ENCODE measurements at regions not wholly inside any gene's neighbourhood (a gene's known extent, or its start where the extent isn't known, plus 50 kb on each side); places are given as distances from the start of the nearest gene placed in this dataset.

- TF ChIP-seq GLIS3 (CRISPR knock-in tag; IDR thresholded peaks at IDR 0.05) (no peak), ZC3H10 (CRISPR knock-in tag; IDR thresholded peaks at IDR 0.05) (no peak), PATZ1 (CRISPR knock-in tag; IDR thresholded peaks at IDR 0.05; ENCODE audit: borderline replicate concordance) (no peak), ZFP30 (CRISPR knock-in tag; IDR thresholded peaks at IDR 0.05) (no peak), TOX (CRISPR knock-in tag; IDR thresholded peaks at IDR 0.05; ENCODE audit: borderline replicate concordance) (no peak), OSR1 (CRISPR knock-in tag; IDR thresholded peaks at IDR 0.05) (no peak), TCF4 (CRISPR knock-in tag; IDR thresholded peaks at IDR 0.05; ENCODE audit: borderline replicate concordance) (no peak), CSDC2 (CRISPR knock-in tag; IDR thresholded peaks at IDR 0.05) (no peak), ZNF70 (CRISPR knock-in tag; IDR thresholded peaks at IDR 0.05) (no peak), TSHZ2 (CRISPR knock-in tag; IDR thresholded peaks at IDR 0.05) (no peak), POU6F1 (CRISPR knock-in tag; IDR thresholded peaks at IDR 0.05; ENCODE audit: borderline replicate concordance, low read depth) (no peak), ZNF8 (CRISPR knock-in tag; IDR thresholded peaks at IDR 0.05) (no peak), BACH2 (CRISPR knock-in tag; IDR thresholded peaks at IDR 0.05; ENCODE audit: borderline replicate concordance) (no peak)
- ATAC-seq = no peak
Observed at GRCh38 chr6:98547151-98547550, 287.2 kb upstream of the POU3F2 start.

- no peak for TF ChIP-seq ZNF8 (CRISPR knock-in tag; IDR thresholded peaks at IDR 0.05)
- TF ChIP-seq TCF4 (CRISPR knock-in tag; IDR thresholded peaks at IDR 0.05; ENCODE audit: borderline replicate concordance) = peak; percentile 44; the same call in 1 of the 2 replicates
- no peak for TF ChIP-seq ISL1 (CRISPR knock-in tag; IDR thresholded peaks at IDR 0.05)
- TF ChIP-seq ZNF70 (CRISPR knock-in tag; IDR thresholded peaks at IDR 0.05) = no peak
- no peak for TF ChIP-seq ZC3H10 (CRISPR knock-in tag; IDR thresholded peaks at IDR 0.05)
- no peak for TF ChIP-seq ZFP30 (CRISPR knock-in tag; IDR thresholded peaks at IDR 0.05)
- no peak for TF ChIP-seq ESRRG (CRISPR knock-in tag; IDR thresholded peaks at IDR 0.05)
- no peak for TF ChIP-seq ARNTL (CRISPR knock-in tag; IDR thresholded peaks at IDR 0.05; ENCODE audit: borderline replicate concordance, low read depth)
- no peak for TF ChIP-seq OSR1 (CRISPR knock-in tag; IDR thresholded peaks at IDR 0.05)
- TF ChIP-seq RARB (CRISPR knock-in tag; IDR thresholded peaks at IDR 0.05) = no peak
- TF ChIP-seq SNAI2 (CRISPR knock-in tag; IDR thresholded peaks at IDR 0.05) = no peak
- TF ChIP-seq TSHZ2 (CRISPR knock-in tag; IDR thresholded peaks at IDR 0.05) = peak; percentile 67; the same call in 1 of the 2 replicates
- no peak for TF ChIP-seq ZFP3 (CRISPR knock-in tag; IDR thresholded peaks at IDR 0.05)
Observed at GRCh38 chr6:98547634-98548033, 286.7 kb upstream of the POU3F2 start.

GRCh38 chr6:98548301-98548700, 286.1 kb upstream of the POU3F2 start:
- no peak for ATAC-seq
- no peak for TF ChIP-seq POU6F1 (CRISPR knock-in tag; IDR thresholded peaks at IDR 0.05; ENCODE audit: borderline replicate concordance, low read depth)
- no peak for TF ChIP-seq SNAI2 (CRISPR knock-in tag; IDR thresholded peaks at IDR 0.05)
- TF ChIP-seq BACH2 (CRISPR knock-in tag; IDR thresholded peaks at IDR 0.05; ENCODE audit: borderline replicate concordance) = no peak
- no peak for TF ChIP-seq ISL1 (CRISPR knock-in tag; IDR thresholded peaks at IDR 0.05)
- TF ChIP-seq CSDC2 (CRISPR knock-in tag; IDR thresholded peaks at IDR 0.05) = no peak
- TF ChIP-seq ZFP3 (CRISPR knock-in tag; IDR thresholded peaks at IDR 0.05) = no peak
- no peak for TF ChIP-seq PPARA (CRISPR knock-in tag; IDR thresholded peaks at IDR 0.05; ENCODE audit: borderline replicate concordance)
- no peak for TF ChIP-seq ARNTL (CRISPR knock-in tag; IDR thresholded peaks at IDR 0.05; ENCODE audit: borderline replicate concordance, low read depth)
- TF ChIP-seq TCF4 (CRISPR knock-in tag; IDR thresholded peaks at IDR 0.05; ENCODE audit: borderline replicate concordance) = no peak
- TF ChIP-seq PATZ1 (CRISPR knock-in tag; IDR thresholded peaks at IDR 0.05; ENCODE audit: borderline replicate concordance) = no peak
- no peak for TF ChIP-seq ZNF70 (CRISPR knock-in tag; IDR thresholded peaks at IDR 0.05)
- no peak for TF ChIP-seq ZFP30 (CRISPR knock-in tag; IDR thresholded peaks at IDR 0.05)

More at GRCh38 chr6:98547634-98548033, 286.7 kb upstream of the POU3F2 start:
- ATAC-seq = peak; percentile 64; the same call in 2 of the 3 replicates

Data from SK-N-SH treated with all-trans-retinoic acid at 6 μM for 48 hours (cell line).